GM12865 (cell line): ENCODE measurements at regions not wholly inside any gene's neighbourhood (a gene's known extent, or its start where the extent isn't known, plus 50 kb on each side); places are given as distances from the start of the nearest gene placed in this dataset.

Experiments used
- DNase-seq: peaks from one replicate; pipeline ENCODE4 v3.0.0; 2010; ENCODE audit warnings: low read depth
- H3K4me3 ChIP-seq: 2 replicates; pipeline ENCODE4 v1.5.1; 2011; ENCODE audit warnings: mild to moderate bottlenecking, low read depth, low read length, control low read depth
- CTCF ChIP-seq: IDR thresholded peaks from 2 replicates; pipeline ENCODE4 v1.5.1; 2011; ENCODE audit warnings: low read length, control low read depth, low read depth, inconsistent platforms; ENCODE audit not compliant: insufficient read depth; ENCODE audit errors: missing control alignments

GRCh38 chr2:51350100-51350499, 318.2 kb upstream of the NRXN1 start:
- H3K4me3 ChIP-seq, result no peak overlapping the region
- TF ChIP-seq CTCF, result no peak
- DNase-seq, result no peak

- DNase-seq, result no peak
- no peak overlapping the region for H3K4me3 ChIP-seq
- TF ChIP-seq CTCF, result no peak
These were observed 313.0 kb upstream of the NRXN1 start for GRCh38 chr2:51344886-51345285.

GRCh38 chr2:51335087-51336058, 303.4 kb upstream of the NRXN1 start:
- no peak for DNase-seq
- TF ChIP-seq CTCF, result no peak
- H3K4me3 ChIP-seq, result no peak overlapping the region

- H3K4me3 ChIP-seq, result no peak overlapping the region
- TF ChIP-seq CTCF, result no peak
- DNase-seq, result no peak
These were observed 297.6 kb upstream of the NRXN1 start for GRCh38 chr2:51329512-51329911.

- H3K4me3 ChIP-seq, result no peak overlapping the region
- no peak for DNase-seq
- TF ChIP-seq CTCF, result no peak
These were observed 292.1 kb upstream of the NRXN1 start for GRCh38 chr2:51324051-51324450.

- no peak overlapping the region for H3K4me3 ChIP-seq
- no peak for DNase-seq
- no peak for TF ChIP-seq CTCF
These were observed 290.7 kb upstream of the NRXN1 start for GRCh38 chr2:51322613-51323012.
